Caco-2 (cell line): ENCODE measurements at regions not wholly inside any gene's neighbourhood (a gene's known extent, or its start where the extent isn't known, plus 50 kb on each side); places are given as distances from the start of the nearest gene placed in this dataset.
A peak's percentile ranks its signal among the peaks of the same experiment; 100 is the strongest.

ENCODE experiments used
- BruUV-seq: library from RNA; stranded (reverse); fragments of 400-500 nt; replicated peaks from 2 replicates; lab custom pipeline; 2021; lab: Mats Ljungman, UMichigan
- CTCF ChIA-PET: fragments of 300-600 bp; sonication (Branson Sonifier 250); formaldehyde crosslinking; loops from one replicate; lab custom pipeline; 2022; ENCODE audit warnings: antibody characterized with exemption; lab: Charles Lee
- POLR2A ChIA-PET: fragments of 300-600 bp; sonication (Branson Sonifier 250); formaldehyde crosslinking; loops from one replicate; lab custom pipeline; 2022; ENCODE audit warnings: antibody characterized with exemption; lab: Charles Lee
- DNase-seq, 2 experiments: peaks; one replicate each; pipeline versions ENCODE4 v3.0.0 to v3.0.0-alpha.2; 2020 to 2022
- H3K27me3 ChIP-seq: replicated peaks from 2 replicates; pipeline ENCODE4 v1.6.0; 2011; ENCODE audit warnings: low read length; ENCODE audit not compliant: control insufficient read depth, insufficient read depth
- H3K36me3 ChIP-seq: 2 replicates; pipeline ENCODE4 v1.5.1; 2011; ENCODE audit warnings: low read length; ENCODE audit not compliant: control insufficient read depth, insufficient read depth
- H3K4me1 ChIP-seq: fragments of 250-450 bp; sonication (Bioruptor Pico); 2 replicates; pipeline ENCODE4 v1.5.1; 2020; ENCODE audit warnings: mild to moderate bottlenecking
- H3K4me3 ChIP-seq: 2 replicates; pipeline ENCODE4 v1.5.1; 2011; ENCODE audit warnings: low read depth, mild to moderate bottlenecking, control low read depth, low read length
- H3K9me3 ChIP-seq: fragments of 250-450 bp; sonication (Bioruptor Pico); 2 replicates; pipeline ENCODE4 v1.5.1; 2020; ENCODE audit warnings: mild to moderate bottlenecking, moderate library complexity
- H3K27ac Mint-ChIP-seq: one replicate; pipeline ENCODE4 v1.8.0; 2022; ENCODE audit warnings: mixed read lengths; ENCODE audit not compliant: unreplicated experiment
- H3K27me3 Mint-ChIP-seq: one replicate; pipeline ENCODE4 v1.8.0; 2022; ENCODE audit warnings: mixed read lengths; ENCODE audit not compliant: insufficient read depth, unreplicated experiment
- H3K36me3 Mint-ChIP-seq: one replicate; pipeline ENCODE4 v1.8.0; 2022; ENCODE audit warnings: mild to moderate bottlenecking, mixed read lengths; ENCODE audit not compliant: insufficient read depth, unreplicated experiment
- H3K4me1 Mint-ChIP-seq: one replicate; pipeline ENCODE4 v1.8.0; 2022; ENCODE audit warnings: low read depth, mixed read lengths; ENCODE audit not compliant: unreplicated experiment
- H3K4me3 Mint-ChIP-seq: one replicate; pipeline ENCODE4 v1.8.0; 2022; ENCODE audit warnings: mild to moderate bottlenecking, moderate library complexity, mixed read lengths; ENCODE audit not compliant: unreplicated experiment
- H3K9me3 Mint-ChIP-seq: one replicate; pipeline ENCODE4 v1.8.0; 2022; ENCODE audit warnings: mixed read lengths; ENCODE audit not compliant: unreplicated experiment
- intact Hi-C: fragments of 100-400 bp; cut with micrococcal nuclease; formaldehyde crosslinking; loops from one replicate; pipeline ENCODE4 v1.10.0; 2022; ENCODE audit not compliant: unreplicated experiment
- TF ChIP-seq, protein P1 (sequence below), 2 experiments: fragments of 200-600 bp in 1 of 2; IDR thresholded peaks; 1 replicate in 1 of 2; 2 replicates in 1 of 2; pipeline versions ENCODE4 v1.5.1 to v1.8.0; 2011 to 2022; ENCODE audit warnings: antibody characterized with exemption in 1 of 2, control low read depth in 1 of 2, inconsistent platforms in 1 of 2, low read depth in 1 of 2, low read length in 1 of 2, mild to moderate bottlenecking in 1 of 2, moderate library complexity in 1 of 2; ENCODE audit not compliant: insufficient read depth in 1 of 2, severe bottlenecking in 1 of 2, unreplicated experiment in 1 of 2

DNA sequence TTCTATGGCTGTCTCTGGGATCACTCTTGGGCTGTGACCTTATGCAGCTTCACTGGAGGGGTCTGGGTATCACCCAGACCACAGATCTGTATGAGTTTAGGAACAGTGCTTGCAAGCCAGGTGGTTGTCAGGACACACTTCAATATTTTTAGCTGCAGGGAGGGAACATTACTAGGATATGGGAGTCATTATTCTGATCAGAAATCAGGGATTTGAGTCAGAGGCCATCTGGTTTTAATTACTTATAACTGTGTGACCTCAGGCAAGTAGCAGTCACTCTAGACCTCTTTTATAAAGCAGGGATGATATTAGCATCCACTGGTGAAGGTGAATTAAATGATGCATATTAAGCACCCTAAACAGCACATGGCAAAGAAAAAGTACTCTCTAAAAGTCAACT is 60.1 kb upstream of the NMUR2 start:
- CTCF ChIA-PET, result interaction anchor here (0.7 kb wide), 1 partner anchor 40 kb away, joined by 3 read pairs; no protein-coding TSS in a partner anchor
- intact Hi-C loops, result no loop called here
- H3K36me3 Mint-ChIP-seq, result no peaks in the 10 kb centered on the region
- Histone ChIP-seq H3K36me3 (no peaks in the 10 kb centered on the region), H3K9me3 (no peaks in the 10 kb centered on the region), H3K4me3 (no peak overlapping the region), H3K4me1 (no peaks in the 10 kb centered on the region), H3K27me3 (no peaks in the 10 kb centered on the region)
- H3K4me3 Mint-ChIP-seq, result no peak overlapping the region
- TF ChIP-seq, protein P1, sequence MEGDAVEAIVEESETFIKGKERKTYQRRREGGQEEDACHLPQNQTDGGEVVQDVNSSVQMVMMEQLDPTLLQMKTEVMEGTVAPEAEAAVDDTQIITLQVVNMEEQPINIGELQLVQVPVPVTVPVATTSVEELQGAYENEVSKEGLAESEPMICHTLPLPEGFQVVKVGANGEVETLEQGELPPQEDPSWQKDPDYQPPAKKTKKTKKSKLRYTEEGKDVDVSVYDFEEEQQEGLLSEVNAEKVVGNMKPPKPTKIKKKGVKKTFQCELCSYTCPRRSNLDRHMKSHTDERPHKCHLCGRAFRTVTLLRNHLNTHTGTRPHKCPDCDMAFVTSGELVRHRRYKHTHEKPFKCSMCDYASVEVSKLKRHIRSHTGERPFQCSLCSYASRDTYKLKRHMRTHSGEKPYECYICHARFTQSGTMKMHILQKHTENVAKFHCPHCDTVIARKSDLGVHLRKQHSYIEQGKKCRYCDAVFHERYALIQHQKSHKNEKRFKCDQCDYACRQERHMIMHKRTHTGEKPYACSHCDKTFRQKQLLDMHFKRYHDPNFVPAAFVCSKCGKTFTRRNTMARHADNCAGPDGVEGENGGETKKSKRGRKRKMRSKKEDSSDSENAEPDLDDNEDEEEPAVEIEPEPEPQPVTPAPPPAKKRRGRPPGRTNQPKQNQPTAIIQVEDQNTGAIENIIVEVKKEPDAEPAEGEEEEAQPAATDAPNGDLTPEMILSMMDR (IDR thresholded peaks at IDR 0.05; ENCODE audit: insufficient read depth in 1 of 2, low read depth in 1 of 2, low read length in 1 of 2, severe bottlenecking in 1 of 2, unreplicated experiment in 1 of 2), result no peak
- no TSS peak for BruUV-seq
- no peaks in the 10 kb centered on the region for H3K9me3 Mint-ChIP-seq
- no peak for DNase-seq
- no peak overlapping the region for H3K27ac Mint-ChIP-seq
- peaks cover 3% of the 10 kb centered on the region for H3K27me3 Mint-ChIP-seq
- POLR2A ChIA-PET, result no interaction called here
- H3K4me1 Mint-ChIP-seq, result peaks cover 6% of the 10 kb centered on the region

DNA sequence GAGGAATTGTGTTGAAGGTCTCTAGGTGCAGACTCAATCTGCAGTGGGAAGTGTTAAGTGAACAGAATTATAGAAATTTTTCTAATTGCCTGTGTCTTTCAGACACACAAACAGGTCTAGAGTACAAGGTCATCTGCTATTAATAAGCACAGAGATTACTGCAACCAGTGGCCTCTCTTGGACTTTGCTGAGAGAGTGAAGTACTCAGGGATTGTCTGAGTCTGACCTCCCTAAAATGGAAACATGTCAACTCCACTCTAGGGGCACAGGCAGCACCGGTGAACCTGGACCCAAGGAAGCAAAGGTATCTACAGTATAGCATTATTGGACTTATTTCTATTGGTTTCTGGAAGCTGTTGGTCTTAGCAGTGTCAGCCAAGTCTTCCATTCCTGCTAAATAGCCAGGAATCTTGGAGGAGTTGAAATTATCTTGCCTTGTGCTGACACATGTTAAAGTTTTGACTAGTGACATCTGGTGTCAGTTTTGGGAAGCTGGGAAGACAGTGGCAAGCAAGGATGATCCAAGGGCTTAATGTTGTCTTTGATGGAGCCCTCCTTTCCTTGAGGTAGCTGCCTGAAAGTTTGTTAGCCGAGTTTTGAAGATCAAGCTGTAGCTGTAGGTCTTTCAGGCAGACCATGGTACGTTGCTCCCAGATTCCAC is 61.1 kb upstream of the NMUR2 start:
- ChIA-PET CTCF (interaction anchor here (1.1 kb wide), 1 partner anchor 87 kb away, joined by 5 read pairs; no protein-coding TSS in a partner anchor), POLR2A (no interaction called here)

GRCh38 chr5:152470167-152470566 is 65.1 kb upstream of the NMUR2 start:
- Mint-ChIP-seq H3K9me3 (no peaks in the 10 kb centered on the region), H3K27ac (no peak overlapping the region), H3K4me3 (no peak overlapping the region), H3K4me1 (peaks cover 6% of the 10 kb centered on the region), H3K27me3 (peaks cover 10% of the 10 kb centered on the region), H3K36me3 (no peaks in the 10 kb centered on the region)
- no TSS peak for BruUV-seq
- no peak for DNase-seq
- intact Hi-C loops, result no loop called here
- ChIA-PET CTCF (no interaction called here), POLR2A (no interaction called here)
- H3K27me3 ChIP-seq, result no peaks in the 10 kb centered on the region
- H3K4me1 ChIP-seq, result no peaks in the 10 kb centered on the region
- no peak overlapping the region for H3K4me3 ChIP-seq
- H3K36me3 ChIP-seq, result no peaks in the 10 kb centered on the region
- no peaks in the 10 kb centered on the region for H3K9me3 ChIP-seq
- TF ChIP-seq, protein P1 (IDR thresholded peaks at IDR 0.05; ENCODE audit: insufficient read depth in 1 of 2, low read depth in 1 of 2, low read length in 1 of 2, severe bottlenecking in 1 of 2, unreplicated experiment in 1 of 2), result no peak

More for the DNA sequence above, 61.1 kb upstream of the NMUR2 start:
- Histone ChIP-seq H3K4me1 (no peaks in the 10 kb centered on the region), H3K9me3 (no peaks in the 10 kb centered on the region), H3K4me3 (no peak overlapping the region), H3K27me3 (no peaks in the 10 kb centered on the region), H3K36me3 (no peaks in the 10 kb centered on the region)
- no TSS peak for BruUV-seq
- H3K9me3 Mint-ChIP-seq, result no peaks in the 10 kb centered on the region
- no peak overlapping the region for H3K27ac Mint-ChIP-seq
- H3K4me3 Mint-ChIP-seq, result no peak overlapping the region
- peaks cover 6% of the 10 kb centered on the region for H3K4me1 Mint-ChIP-seq
- H3K36me3 Mint-ChIP-seq, result no peaks in the 10 kb centered on the region
- H3K27me3 Mint-ChIP-seq, result peaks cover 3% of the 10 kb centered on the region
- no peak for DNase-seq
- intact Hi-C loops, result loop anchor here (1.0 kb wide), 1 partner anchor 88 kb away; no protein-coding TSS in a partner anchor
- TF ChIP-seq, protein P1 (IDR thresholded peaks at IDR 0.05; ENCODE audit: insufficient read depth in 1 of 2, low read depth in 1 of 2, low read length in 1 of 2, severe bottlenecking in 1 of 2, unreplicated experiment in 1 of 2), result peak in 1 of 2 experiments; percentile 4
